Prostate gland (tissue), 2 donors: ENCODE measurements at regions not wholly inside any gene's neighbourhood (a gene's known extent, or its start where the extent isn't known, plus 50 kb on each side); places are given as distances from the start of the nearest gene placed in this dataset.

Experiments used
- CTCF ChIP-seq, 4 experiments: fragments of 200-600 bp in 2 of 4; fragments of 450-650 bp in 2 of 4; sonication (generic) in 2 of 4; IDR thresholded peaks; 1 replicate in 3 of 4; 2 replicates in 1 of 4; pipeline ENCODE4 v1.5.1; 2016 to 2019; ENCODE audit warnings: antibody characterized with exemption in 4 of 4, mild to moderate bottlenecking in 2 of 4, moderate library complexity in 2 of 4
- POLR2AphosphoS5 ChIP-seq: sonication (generic); formaldehyde crosslinking; IDR thresholded peaks from one replicate; pipeline ENCODE4 v1.6.1; 2017; ENCODE audit warnings: antibody characterized with exemption

- TF ChIP-seq POLR2AphosphoS5 = no peak
- no peak for TF ChIP-seq CTCF (IDR thresholded peaks at IDR 0.05)
Observed at GRCh38 chr2:235146206-235146605, 194.4 kb downstream of the SH3BP4 start.
